ENCODE measurements at regions not wholly inside any gene's neighbourhood (a gene's known extent, or its start where the extent isn't known, plus 50 kb on each side); places are given as distances from the start of the nearest gene placed in this dataset.

DNA sequence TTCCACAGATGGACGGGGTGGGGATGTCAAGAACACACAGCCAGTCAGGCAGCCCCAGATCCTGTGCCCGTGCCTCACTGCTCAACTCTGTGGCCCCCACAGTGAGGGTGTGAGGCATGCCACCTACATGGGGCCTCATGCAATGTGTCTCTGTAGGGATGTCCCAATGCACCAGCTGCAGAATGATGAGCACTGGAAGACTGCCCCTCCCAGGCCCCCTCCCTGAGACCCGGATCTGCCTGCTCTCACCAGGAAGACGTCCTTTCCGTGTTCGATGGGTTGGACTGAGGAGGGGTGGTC lies 124.2 kb downstream of the TWIST2 start:
- Mint-ChIP-seq H3K27me3 (ENCODE audit: low read depth in 3 of 3) (peaks cover 4 to 23% (median 9%) of the 10 kb centered on the region in 3 donors), H3K27ac (no peak overlapping the region), H3K9me3 (peaks cover 5 to 13% (median 7%) of the 10 kb centered on the region in 6 donors), H3K36me3 (no peaks in the 10 kb centered on the region), H3K4me3 (no peak overlapping the region), H3K4me1 (no peaks in the 10 kb centered on the region)
- no peak for DNase-seq

DNA sequence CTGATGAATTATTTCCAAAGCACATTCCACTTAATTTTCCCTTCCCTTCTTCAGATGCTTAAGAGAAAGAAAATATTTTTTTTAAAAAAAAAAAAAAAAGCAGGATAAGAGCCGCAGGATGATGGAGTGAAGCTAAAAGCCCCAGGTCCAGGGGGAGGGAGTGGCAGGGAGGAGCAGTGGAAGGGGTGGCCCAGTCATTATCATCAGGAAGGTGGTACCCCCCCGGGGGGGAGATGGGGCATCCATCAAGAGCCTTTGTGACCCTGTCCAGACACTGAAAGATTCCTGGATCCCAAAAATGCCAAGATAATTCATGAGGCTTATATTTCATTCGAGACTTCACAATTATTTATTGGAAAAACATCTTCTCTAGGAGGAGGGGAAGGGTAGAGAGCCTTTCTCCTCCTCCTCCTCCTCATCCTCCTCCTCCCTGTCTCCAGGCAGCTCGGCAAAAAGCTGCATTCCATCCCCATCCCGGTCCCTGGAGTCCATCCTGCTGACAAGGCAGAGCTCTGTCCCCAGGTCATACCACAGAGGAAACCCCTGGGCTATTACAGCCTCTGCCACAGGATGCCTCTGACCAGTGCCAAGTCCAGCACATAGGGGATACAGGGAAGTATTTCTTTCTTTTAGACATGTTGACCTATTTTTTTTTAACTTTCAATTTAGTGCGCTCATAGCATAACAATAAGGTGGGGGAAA lies 125.3 kb downstream of the TWIST2 start:
- H3K4me1 Mint-ChIP-seq: no peaks in the 10 kb centered on the region
- peaks cover 5 to 13% (median 7%) of the 10 kb centered on the region in 6 donors for H3K9me3 Mint-ChIP-seq
- no peak for DNase-seq
- H3K36me3 Mint-ChIP-seq: no peaks in the 10 kb centered on the region
- H3K27ac Mint-ChIP-seq: no peak overlapping the region
- peaks cover 4 to 23% (median 9%) of the 10 kb centered on the region in 3 donors for H3K27me3 Mint-ChIP-seq (ENCODE audit: low read depth in 3 of 3)
- H3K4me3 Mint-ChIP-seq: no peak overlapping the region

DNA sequence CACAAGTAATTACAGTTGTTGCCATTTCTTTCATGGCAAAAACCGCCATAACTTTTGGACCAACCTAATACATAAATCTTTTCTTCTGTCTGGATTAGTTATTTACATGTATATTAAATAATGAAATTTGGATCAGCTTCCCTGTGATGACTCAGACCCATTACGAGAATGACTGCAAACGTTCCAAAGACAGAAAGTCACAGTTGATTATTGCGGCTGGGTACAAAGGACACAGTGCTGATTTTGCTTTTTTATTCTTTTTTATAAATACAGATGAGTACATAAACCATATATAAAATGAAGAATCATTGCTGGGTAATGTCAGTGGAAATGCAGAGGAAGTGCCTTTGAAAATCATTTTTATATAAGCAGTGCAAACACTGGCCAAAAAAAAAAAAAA lies 126.2 kb downstream of the TWIST2 start:
- no peaks in the 10 kb centered on the region for H3K36me3 Mint-ChIP-seq
- H3K9me3 Mint-ChIP-seq: peaks cover 5 to 13% (median 7%) of the 10 kb centered on the region in 6 donors
- DNase-seq: no peak
- H3K27ac Mint-ChIP-seq: no peak overlapping the region
- no peaks in the 10 kb centered on the region for H3K4me1 Mint-ChIP-seq
- no peak overlapping the region for H3K4me3 Mint-ChIP-seq
- peaks cover 4 to 27% (median 9%) of the 10 kb centered on the region in 3 donors for H3K27me3 Mint-ChIP-seq (ENCODE audit: low read depth in 3 of 3)

DNA sequence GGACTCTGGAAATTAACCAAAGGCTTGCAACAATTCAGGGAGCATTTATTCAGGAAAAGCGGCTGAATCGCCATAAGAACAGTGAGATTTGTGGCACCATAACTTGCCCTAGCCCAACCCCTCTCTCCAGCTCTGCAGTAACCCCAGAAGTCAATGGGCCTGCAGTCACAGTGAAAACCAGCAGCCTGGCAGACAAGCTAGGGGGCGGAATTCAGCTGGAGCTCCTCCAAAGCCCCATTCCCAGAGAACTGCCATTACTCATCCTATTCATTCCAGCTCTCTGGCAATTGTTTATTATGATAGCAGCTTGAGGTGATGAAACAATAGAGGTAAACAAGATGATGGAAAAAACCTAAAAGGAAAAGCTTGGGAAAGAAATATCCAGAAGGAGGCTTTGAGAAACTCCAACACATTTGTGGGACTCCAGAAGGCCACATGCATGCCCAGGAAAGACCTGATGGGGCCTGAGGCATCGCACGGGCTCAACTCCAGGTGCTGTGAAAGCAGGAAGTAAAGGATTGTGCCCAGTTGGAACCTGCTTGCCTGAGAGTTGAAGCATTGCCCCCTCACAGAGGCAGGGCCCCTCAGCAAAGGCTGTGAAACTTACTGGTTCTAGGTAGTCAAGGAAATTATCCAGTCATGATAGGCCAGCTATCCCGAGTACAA lies 126.7 kb downstream of the TWIST2 start:
- no peaks in the 10 kb centered on the region for H3K36me3 Mint-ChIP-seq
- peaks cover 5 to 13% (median 7%) of the 10 kb centered on the region in 6 donors for H3K9me3 Mint-ChIP-seq
- no peaks in the 10 kb centered on the region for H3K4me1 Mint-ChIP-seq
- no peak overlapping the region for H3K4me3 Mint-ChIP-seq
- DNase-seq: no peak
- peaks cover 4 to 27% (median 11%) of the 10 kb centered on the region in 3 donors for H3K27me3 Mint-ChIP-seq (ENCODE audit: low read depth in 3 of 3)
- no peak overlapping the region for H3K27ac Mint-ChIP-seq

DNA sequence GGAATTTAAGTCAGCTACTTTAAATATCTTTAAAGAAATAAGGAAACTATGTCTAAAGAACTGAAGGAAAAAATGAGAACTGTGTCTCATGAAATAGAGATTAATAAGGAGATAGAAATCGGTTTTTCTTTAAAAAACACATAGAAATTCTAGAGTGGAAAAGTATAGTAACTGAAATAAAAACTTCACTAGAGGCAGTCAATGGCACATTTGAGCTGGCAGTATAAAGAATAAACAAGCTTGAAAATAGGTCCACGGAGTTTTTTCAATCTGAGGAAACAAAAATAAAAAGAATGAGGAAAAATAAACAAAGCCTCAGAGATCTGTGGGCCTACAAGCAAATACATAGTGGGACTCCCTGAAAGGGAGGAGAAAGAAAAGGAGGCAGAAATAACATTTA lies 127.5 kb downstream of the TWIST2 start:
- Mint-ChIP-seq H3K27me3 (ENCODE audit: low read depth in 3 of 3) (peaks cover 5 to 27% (median 10%) of the 10 kb centered on the region in 3 donors), H3K27ac (no peak overlapping the region), H3K9me3 (peaks cover 3 to 13% (median 7%) of the 10 kb centered on the region in 6 donors), H3K4me1 (no peaks in the 10 kb centered on the region), H3K4me3 (no peak overlapping the region), H3K36me3 (no peaks in the 10 kb centered on the region)
- no peak for DNase-seq

DNA sequence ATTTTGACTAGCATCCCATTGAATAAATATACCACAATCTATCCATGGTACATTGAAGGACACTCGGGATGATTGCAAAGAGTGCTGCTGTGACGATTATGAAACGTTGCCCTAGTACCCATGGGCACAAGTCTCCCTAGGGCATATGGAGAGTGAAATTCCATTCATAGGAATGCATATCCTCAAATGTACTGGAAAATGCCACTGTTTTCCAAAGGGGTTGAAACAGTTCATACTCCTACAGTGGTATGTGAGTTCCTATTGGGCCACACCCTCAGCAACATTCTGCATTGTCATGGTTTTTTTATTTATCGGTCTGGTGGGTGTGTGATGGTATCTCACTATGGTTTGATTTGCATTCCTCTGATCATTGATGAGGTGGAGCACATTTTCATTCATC lies 130.6 kb downstream of the TWIST2 start:
- H3K9me3 Mint-ChIP-seq: peaks cover 2 to 13% (median 7%) of the 10 kb centered on the region in 6 donors
- peaks cover 4 to 20% (median 6%) of the 10 kb centered on the region in 3 donors for H3K27me3 Mint-ChIP-seq (ENCODE audit: low read depth in 3 of 3)

DNA sequence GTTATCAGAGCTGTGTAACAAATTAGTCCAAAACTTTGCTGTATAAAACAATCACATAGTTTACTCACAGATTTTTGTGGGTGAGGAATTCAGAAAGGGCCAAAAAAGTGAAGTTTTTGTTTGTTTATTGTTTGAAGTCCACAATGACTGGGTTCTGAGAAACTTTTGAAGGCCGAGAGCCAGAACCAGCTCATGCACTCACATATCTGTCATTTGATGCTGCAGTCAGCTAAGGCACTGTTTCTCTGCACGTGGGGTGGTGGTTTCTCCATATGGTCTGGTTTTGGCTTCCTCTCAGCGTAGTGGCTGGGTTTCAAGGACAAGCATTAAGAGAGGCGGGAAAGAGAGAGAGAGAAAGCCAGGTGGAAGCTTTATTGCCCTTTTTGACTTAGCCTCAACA lies 131.8 kb downstream of the TWIST2 start:
- Mint-ChIP-seq H3K4me1 (no peaks in the 10 kb centered on the region), H3K27ac (no peak overlapping the region), H3K27me3 (ENCODE audit: low read depth in 3 of 3) (peaks cover 4 to 11% (median 6%) of the 10 kb centered on the region in 3 donors), H3K9me3 (peaks cover 2 to 13% (median 7%) of the 10 kb centered on the region in 6 donors), H3K36me3 (no peaks in the 10 kb centered on the region), H3K4me3 (no peak overlapping the region)
- DNase-seq: no peak

More for the DNA sequence above, 130.6 kb downstream of the TWIST2 start:
- DNase-seq: no peak
- Mint-ChIP-seq H3K36me3 (no peaks in the 10 kb centered on the region), H3K4me3 (no peak overlapping the region), H3K27ac (no peak overlapping the region), H3K4me1 (no peaks in the 10 kb centered on the region)

DNA sequence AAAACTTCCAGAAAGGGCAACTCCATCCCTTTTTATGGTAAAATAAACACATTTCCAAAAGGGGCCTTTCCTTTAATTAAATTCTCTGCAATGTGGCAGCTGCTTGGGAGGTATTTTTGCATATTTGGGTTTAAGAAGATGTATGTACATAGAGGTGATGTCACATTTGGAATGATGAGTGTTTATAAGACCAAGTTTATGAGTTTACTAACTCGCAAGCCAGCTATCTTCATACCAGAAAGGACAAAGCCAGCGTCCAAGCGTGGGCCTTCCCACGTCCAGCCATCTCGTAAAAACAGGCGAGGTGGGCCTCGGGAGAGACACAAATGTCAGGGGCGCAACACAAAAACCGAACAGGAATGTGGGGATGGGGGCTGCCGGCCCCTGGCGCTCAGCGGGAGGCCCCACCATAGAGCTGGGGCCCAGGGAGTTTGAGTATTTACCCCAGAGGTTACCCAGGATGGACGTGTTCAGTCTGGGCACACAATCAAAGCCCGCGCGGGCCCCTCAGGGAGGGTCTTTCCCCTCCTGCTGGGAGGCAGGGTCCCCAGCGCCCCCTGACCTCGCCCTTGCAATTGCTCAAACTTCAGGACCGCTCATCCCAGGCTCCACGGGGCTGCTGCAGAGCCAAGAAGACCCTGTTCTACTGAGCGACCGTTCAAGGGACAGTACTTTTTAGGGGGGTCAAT lies 137.3 kb downstream of the TWIST2 start:
- Mint-ChIP-seq H3K36me3 (no peaks in the 10 kb centered on the region), H3K4me1 (no peaks in the 10 kb centered on the region), H3K27ac (no peak overlapping the region), H3K27me3 (ENCODE audit: low read depth in 3 of 3) (peaks cover 2 to 5% (median 4%) of the 10 kb centered on the region in 3 donors), H3K9me3 (no peaks in the 10 kb centered on the region), H3K4me3 (no peak overlapping the region)
- no peak for DNase-seq

DNA sequence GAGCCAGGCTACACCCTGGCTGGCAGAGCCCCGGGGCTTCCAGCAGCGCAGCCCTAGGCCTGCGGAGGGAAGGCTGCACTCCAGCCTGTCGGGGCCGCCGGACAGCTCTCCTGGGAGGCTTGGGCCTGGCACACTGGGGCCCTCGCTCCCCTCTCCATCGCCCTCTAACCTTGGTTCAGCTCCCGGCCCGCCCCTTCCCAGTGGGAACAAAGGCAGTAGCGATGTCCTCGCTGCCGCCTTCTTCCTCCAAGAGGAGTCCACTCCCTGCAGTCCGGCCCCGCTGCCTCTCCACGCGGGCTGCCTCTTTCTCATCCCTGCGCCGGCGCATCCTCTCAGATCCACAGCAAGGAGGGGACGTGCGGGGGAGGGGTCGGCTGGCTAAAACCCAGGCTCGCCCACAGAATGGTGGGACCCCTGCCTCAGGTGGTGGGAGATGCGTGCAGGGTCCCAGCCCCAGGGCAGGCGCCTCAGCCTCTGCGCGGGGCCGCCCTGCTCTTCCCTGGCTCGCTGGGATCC lies 138.1 kb downstream of the TWIST2 start:
- no peak for DNase-seq
- Mint-ChIP-seq H3K4me3 (no peak overlapping the region), H3K9me3 (no peaks in the 10 kb centered on the region), H3K4me1 (no peaks in the 10 kb centered on the region), H3K27ac (no peak overlapping the region), H3K27me3 (ENCODE audit: low read depth in 3 of 3) (peaks cover 2 to 5% (median 4%) of the 10 kb centered on the region in 3 donors), H3K36me3 (no peaks in the 10 kb centered on the region)

DNA sequence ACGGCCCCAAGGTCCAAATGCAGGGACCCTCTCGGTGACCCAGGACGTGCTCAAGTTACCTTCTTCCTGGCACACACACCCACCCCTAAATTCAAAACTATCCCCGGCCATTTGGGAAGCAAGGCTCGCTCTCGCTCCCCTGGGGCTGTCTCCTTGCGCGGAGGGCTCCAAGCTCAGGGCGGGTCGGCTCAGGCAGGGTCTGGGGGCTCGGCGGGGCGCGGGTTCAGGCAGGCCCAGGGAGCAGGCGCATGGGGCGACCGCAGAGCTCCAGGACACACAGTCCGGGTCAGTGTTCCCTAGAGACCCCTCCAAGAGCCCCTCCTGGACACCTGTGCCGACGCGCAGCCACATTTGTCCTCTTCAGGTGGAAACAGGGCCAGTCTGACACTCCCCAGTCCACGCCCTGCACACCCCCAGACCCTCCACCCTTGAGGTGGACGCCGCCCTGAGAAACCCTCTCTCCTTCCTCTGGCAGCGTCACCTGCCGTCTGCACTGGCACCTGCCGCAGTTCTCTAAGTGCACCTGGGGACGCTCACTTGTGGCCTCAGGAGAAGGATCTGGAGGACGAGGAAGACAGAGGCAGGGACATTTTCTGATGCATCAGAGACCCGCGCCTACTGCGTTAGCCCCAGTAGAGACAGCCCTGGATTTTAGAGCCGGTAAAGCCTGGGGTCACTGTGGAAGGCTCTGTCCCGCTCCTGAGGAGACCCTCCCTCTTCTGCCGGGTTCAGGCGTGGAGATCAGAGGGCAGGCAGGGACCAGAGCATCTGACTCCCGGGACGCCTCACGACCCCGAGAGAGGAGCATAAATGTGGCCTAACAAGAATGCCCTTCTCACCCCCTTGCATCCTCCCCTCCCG lies 138.8 kb downstream of the TWIST2 start:
- no peak overlapping the region for H3K27ac Mint-ChIP-seq
- H3K27me3 Mint-ChIP-seq (ENCODE audit: low read depth in 3 of 3): peaks cover 5 to 6% (median 5%) of the 10 kb centered on the region in 3 donors
- H3K36me3 Mint-ChIP-seq: no peaks in the 10 kb centered on the region
- H3K9me3 Mint-ChIP-seq: no peaks in the 10 kb centered on the region
- H3K4me1 Mint-ChIP-seq: no peaks in the 10 kb centered on the region
- no peak for DNase-seq
- H3K4me3 Mint-ChIP-seq: no peak overlapping the region

DNA sequence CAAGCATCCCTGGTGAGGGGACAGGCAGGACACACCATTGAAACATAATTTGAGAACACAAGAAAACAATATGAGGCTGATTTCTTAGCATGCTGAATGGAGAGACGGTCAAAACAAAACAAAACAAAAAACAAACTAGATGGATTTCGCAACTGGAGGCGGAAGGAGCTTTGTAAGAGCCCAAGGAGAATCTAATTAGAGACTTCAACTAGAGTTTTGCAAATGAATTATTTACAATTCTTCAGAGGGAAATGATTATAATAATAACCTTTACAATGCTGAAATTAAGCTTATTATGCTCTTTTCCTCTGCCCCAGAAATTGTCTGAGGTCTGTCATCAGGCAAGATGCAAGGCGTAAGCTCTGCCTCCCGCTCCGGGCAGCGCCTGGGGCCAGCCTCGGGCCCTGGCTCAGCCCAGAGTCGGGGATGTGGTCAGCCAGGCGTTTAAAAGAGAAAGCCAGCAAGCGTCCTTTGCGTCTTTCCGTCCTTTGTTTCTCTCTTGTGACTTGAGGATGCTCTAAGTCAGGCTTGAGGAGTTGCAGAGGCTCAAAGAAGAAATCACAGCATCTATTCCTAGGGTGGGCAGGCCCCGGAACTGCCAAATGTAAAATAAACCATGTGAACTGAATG lies 139.6 kb downstream of the TWIST2 start:
- peaks cover 5 to 11% (median 6%) of the 10 kb centered on the region in 3 donors for H3K27me3 Mint-ChIP-seq (ENCODE audit: low read depth in 3 of 3)
- H3K9me3 Mint-ChIP-seq: no peaks in the 10 kb centered on the region
- no peak overlapping the region for H3K27ac Mint-ChIP-seq
- no peak for DNase-seq
- H3K4me3 Mint-ChIP-seq: no peak overlapping the region
- H3K36me3 Mint-ChIP-seq: no peaks in the 10 kb centered on the region
- H3K4me1 Mint-ChIP-seq: no peaks in the 10 kb centered on the region

DNA sequence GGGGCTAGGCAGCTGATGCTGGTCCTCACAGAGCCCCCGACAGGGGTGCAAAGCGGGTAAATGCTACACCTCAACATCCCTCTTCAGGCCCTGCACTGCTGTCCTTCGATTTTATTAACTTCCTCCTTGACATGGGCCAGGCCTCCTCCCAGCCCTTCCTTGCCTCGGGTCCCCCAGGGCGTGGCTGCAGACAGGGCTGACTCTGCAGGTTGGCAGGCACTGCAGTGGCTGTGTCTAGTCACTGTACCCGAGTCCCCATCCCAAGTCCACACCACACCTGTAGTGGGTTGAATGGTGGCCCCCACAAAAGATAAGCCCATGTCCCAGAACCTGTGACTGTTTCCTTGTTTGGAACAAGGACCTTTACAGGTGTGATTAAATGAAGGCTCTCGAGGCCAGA lies 140.2 kb downstream of the TWIST2 start:
- Mint-ChIP-seq H3K4me3 (no peak overlapping the region), H3K36me3 (no peaks in the 10 kb centered on the region), H3K9me3 (no peaks in the 10 kb centered on the region), H3K4me1 (no peaks in the 10 kb centered on the region), H3K27me3 (ENCODE audit: low read depth in 3 of 3) (peaks cover 4 to 11% (median 5%) of the 10 kb centered on the region in 3 donors), H3K27ac (no peak overlapping the region)
- no peak for DNase-seq

DNA sequence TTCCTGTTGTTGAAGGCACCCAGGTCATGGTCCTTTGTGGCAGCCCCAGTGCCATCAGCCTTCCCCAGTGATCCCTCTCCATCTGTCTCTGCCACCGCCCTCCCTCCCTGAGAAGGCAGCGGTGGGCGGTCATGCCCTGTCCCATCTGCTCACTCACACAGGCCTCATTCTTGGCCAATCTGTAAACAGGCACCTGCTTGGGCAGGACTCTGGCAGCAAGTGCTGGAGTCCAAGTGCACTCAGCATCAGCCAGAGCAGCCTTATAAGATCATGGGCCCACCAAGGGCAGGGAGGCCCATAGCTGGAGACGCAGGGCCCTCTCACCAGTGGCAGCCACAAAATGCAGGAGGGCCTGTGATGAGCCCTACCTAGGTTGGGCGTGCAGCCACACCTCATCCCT lies 140.9 kb downstream of the TWIST2 start:
- Mint-ChIP-seq H3K27me3 (ENCODE audit: low read depth in 3 of 3) (peaks cover 4 to 11% (median 5%) of the 10 kb centered on the region in 3 donors), H3K36me3 (no peaks in the 10 kb centered on the region), H3K4me3 (no peak overlapping the region), H3K9me3 (no peaks in the 10 kb centered on the region), H3K4me1 (peaks cover 0 to 5% of the 10 kb centered on the region in 2 donors), H3K27ac (no peak overlapping the region)
- DNase-seq: no peak

Data from immature natural killer cell (primary cell).